Astrocyte (in vitro differentiated cells and primary cell): ENCODE measurements at regions not wholly inside any gene's neighbourhood (a gene's known extent, or its start where the extent isn't known, plus 50 kb on each side); places are given as distances from the start of the nearest gene placed in this dataset.

Source experiments
- EZH2 ChIP-seq: IDR thresholded peaks from 2 replicates; pipeline ENCODE4 v1.6.1; 2012; ENCODE audit warnings: mild to moderate bottlenecking, low read length, inconsistent platforms; ENCODE audit not compliant: insufficient read depth
- TF ChIP-seq, protein P1 (sequence below): IDR thresholded peaks from 2 replicates; pipeline ENCODE4 v1.5.1; 2011; ENCODE audit warnings: low read depth, mild to moderate bottlenecking, inconsistent platforms, low read length, moderate library complexity; ENCODE audit not compliant: insufficient read depth

DNA sequence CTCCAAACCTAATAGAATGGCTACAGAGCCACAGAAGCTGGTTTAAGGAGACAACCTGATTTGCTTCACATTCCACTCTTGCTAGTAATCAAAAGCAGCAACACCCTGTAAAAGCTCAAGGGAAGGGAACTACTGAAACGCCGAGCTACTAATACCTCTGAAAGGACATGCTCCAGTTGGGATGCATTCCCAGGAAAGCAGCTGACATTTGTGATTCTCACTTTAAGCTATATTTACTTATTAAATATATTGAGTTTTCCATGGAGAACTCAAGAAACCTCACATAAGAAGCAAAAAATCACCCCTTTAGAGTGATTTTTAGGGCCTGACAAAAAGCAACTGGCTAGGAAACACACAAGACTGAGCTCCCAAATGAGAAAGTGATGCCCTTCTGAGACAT lies 1073.0 kb upstream of the FLRT2 start:
- TF ChIP-seq, protein P1, sequence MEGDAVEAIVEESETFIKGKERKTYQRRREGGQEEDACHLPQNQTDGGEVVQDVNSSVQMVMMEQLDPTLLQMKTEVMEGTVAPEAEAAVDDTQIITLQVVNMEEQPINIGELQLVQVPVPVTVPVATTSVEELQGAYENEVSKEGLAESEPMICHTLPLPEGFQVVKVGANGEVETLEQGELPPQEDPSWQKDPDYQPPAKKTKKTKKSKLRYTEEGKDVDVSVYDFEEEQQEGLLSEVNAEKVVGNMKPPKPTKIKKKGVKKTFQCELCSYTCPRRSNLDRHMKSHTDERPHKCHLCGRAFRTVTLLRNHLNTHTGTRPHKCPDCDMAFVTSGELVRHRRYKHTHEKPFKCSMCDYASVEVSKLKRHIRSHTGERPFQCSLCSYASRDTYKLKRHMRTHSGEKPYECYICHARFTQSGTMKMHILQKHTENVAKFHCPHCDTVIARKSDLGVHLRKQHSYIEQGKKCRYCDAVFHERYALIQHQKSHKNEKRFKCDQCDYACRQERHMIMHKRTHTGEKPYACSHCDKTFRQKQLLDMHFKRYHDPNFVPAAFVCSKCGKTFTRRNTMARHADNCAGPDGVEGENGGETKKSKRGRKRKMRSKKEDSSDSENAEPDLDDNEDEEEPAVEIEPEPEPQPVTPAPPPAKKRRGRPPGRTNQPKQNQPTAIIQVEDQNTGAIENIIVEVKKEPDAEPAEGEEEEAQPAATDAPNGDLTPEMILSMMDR: no peak
- TF ChIP-seq EZH2: no peak
